A549 (cell line): ENCODE measurements at regions not wholly inside any gene's neighbourhood (a gene's known extent, or its start where the extent isn't known, plus 50 kb on each side); places are given as distances from the start of the nearest gene placed in this dataset.

Experiments used
- CEBPB ChIP-seq, 2 experiments: fragments of >200 bp in 1 of 2; sonication (Bioruptor Twin) in 1 of 2; formaldehyde crosslinking in 1 of 2; IDR thresholded peaks; 2 replicates each; pipeline ENCODE4 v1.6.1; 2012 to 2016
- RCOR1 ChIP-seq: fragments of 150-350 bp; IDR thresholded peaks from 2 replicates; pipeline ENCODE4 v1.6.1; 2014; ENCODE audit warnings: antibody characterized with exemption, low read length, low read depth
- SMC3 ChIP-seq: fragments of >200 bp; sonication (Bioruptor Twin); formaldehyde crosslinking; IDR thresholded peaks from 3 replicates; pipeline ENCODE4 v1.6.1; 2018; ENCODE audit warnings: inconsistent platforms
- TF ChIP-seq, protein P1 (sequence below): fragments of >200 bp; sonication (Bioruptor Twin); formaldehyde crosslinking; IDR thresholded peaks from 3 replicates; pipeline ENCODE4 v1.5.1; 2016

DNA sequence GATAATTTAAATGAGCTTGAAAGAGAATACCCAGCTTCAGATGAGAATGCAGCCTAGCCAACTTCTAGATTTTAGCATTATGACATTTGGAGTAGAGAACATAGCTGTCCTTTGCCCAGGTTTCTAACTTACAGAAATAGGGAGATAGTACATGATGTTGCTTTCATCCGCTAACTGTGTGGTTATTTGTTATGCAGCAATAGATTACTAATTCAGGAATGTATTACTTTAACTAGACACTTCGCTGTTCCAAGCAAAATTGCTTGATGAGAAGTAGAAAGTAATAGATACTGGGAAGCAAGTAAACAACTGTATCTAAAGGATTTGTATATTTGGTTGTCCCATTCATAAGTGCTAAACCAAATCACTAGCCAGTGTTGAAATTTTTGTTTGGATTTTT is 790.9 kb upstream of the PRR20A start:
- TF ChIP-seq CEBPB (IDR thresholded peaks at IDR 0.05) (no peak), SMC3 (no peak), RCOR1 (no peak)
- TF ChIP-seq, protein P1, sequence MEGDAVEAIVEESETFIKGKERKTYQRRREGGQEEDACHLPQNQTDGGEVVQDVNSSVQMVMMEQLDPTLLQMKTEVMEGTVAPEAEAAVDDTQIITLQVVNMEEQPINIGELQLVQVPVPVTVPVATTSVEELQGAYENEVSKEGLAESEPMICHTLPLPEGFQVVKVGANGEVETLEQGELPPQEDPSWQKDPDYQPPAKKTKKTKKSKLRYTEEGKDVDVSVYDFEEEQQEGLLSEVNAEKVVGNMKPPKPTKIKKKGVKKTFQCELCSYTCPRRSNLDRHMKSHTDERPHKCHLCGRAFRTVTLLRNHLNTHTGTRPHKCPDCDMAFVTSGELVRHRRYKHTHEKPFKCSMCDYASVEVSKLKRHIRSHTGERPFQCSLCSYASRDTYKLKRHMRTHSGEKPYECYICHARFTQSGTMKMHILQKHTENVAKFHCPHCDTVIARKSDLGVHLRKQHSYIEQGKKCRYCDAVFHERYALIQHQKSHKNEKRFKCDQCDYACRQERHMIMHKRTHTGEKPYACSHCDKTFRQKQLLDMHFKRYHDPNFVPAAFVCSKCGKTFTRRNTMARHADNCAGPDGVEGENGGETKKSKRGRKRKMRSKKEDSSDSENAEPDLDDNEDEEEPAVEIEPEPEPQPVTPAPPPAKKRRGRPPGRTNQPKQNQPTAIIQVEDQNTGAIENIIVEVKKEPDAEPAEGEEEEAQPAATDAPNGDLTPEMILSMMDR = no peak
